Upper lobe of left lung (tissue), 6 donors: ENCODE measurements at regions not wholly inside any gene's neighbourhood (a gene's known extent, or its start where the extent isn't known, plus 50 kb on each side); places are given as distances from the start of the nearest gene placed in this dataset.

Experiments used
- ATAC-seq, 2 donors: fragments of 200-7000 bp; cut with Tn5 transposase; one replicate each; pipeline ENCODE4 v1.9.1; 2022; ENCODE audit warnings: mild to moderate bottlenecking in 2 of 2, moderate library complexity in 2 of 2; ENCODE audit not compliant: low FRiP score in 2 of 2
- DNase-seq, 2 donors: peaks; one replicate each; pipeline ENCODE4 v3.0.0-alpha.2; 2019 to 2020
- H3K27ac ChIP-seq, 4 donors: fragments of 200-600 bp; sonication (generic); one replicate each; pipeline ENCODE4 v1.5.1; 2016 to 2019
- H3K27me3 ChIP-seq, 4 donors: fragments of 200-600 bp; sonication (generic); one replicate each; pipeline ENCODE4 v1.5.1; 2017 to 2019
- H3K36me3 ChIP-seq, 4 donors: fragments of 200-600 bp; sonication (generic); one replicate each; pipeline ENCODE4 v1.5.1; 2016 to 2019
- H3K4me1 ChIP-seq, 4 donors: fragments of 200-600 bp; sonication (generic); one replicate each; pipeline ENCODE4 v1.5.1; 2018 to 2019
- H3K4me3 ChIP-seq, 4 donors: fragments of 200-600 bp; sonication (generic); one replicate each; pipeline ENCODE4 v1.5.1; 2017 to 2019; ENCODE audit warnings: mild to moderate bottlenecking in 2 of 4, moderate library complexity in 1 of 4
- H3K9me3 ChIP-seq, 4 donors: fragments of 200-600 bp; sonication (generic); one replicate each; pipeline ENCODE4 v1.5.1; 2018 to 2019
- CTCF ChIP-seq, 6 experiments: fragments of 450-650 bp in 4 of 6; fragments of 200-600 bp in 2 of 6; sonication (generic) in 2 of 6; IDR thresholded peaks; one replicate each; pipeline ENCODE4 v1.5.1; 2016 to 2019; ENCODE audit warnings: antibody characterized with exemption in 6 of 6
- EP300 ChIP-seq, 4 donors: sonication (generic); formaldehyde crosslinking; IDR thresholded peaks; one replicate each; pipeline ENCODE4 v1.5.1; 2017; ENCODE audit warnings: antibody characterized with exemption in 4 of 4, control low read depth in 2 of 4
- POLR2A ChIP-seq, 4 donors: fragments of 450-650 bp; IDR thresholded peaks; one replicate each; pipeline ENCODE4 v1.5.1; 2016 to 2017; ENCODE audit warnings: antibody characterized with exemption in 4 of 4, mild to moderate bottlenecking in 2 of 4
- POLR2AphosphoS5 ChIP-seq, 2 donors: sonication (generic); formaldehyde crosslinking; IDR thresholded peaks; one replicate each; pipeline ENCODE4 v1.5.1; 2017; ENCODE audit warnings: antibody characterized with exemption in 2 of 2
- WGBS, 2 donors: methylation state at CpG; one replicate each; pipeline ENCODE4 v1.1.5; 2017 to 2018; 5-methylcytosine and 5-hydroxymethylcytosine counted together
- donor health status: DM: no; HTN: no; CAD: no; lungs with moderate emphysema.
- donor health status: DM: no; HTN: yes; CAD: no; lungs with severe emphysema.

- no peaks in the 10 kb centered on the region for H3K4me1 ChIP-seq
- no peaks in the 10 kb centered on the region for H3K9me3 ChIP-seq
- no peak overlapping the region for H3K27ac ChIP-seq
- TF ChIP-seq POLR2A (IDR thresholded peaks at IDR 0.05) (no peak), POLR2AphosphoS5 (IDR thresholded peaks at IDR 0.05) (no peak), CTCF (IDR thresholded peaks at IDR 0.05) (no peak), EP300 (IDR thresholded peaks at IDR 0.05) (no peak)
- 70 to 81% methylated on average over 4 of the region's 4 CpGs for WGBS, 2 donors
- H3K27me3 ChIP-seq = no peaks in the 10 kb centered on the region
- ATAC-seq (no peak), DNase-seq (no peak)
- no peak overlapping the region for H3K4me3 ChIP-seq
- H3K36me3 ChIP-seq = no peaks in the 10 kb centered on the region
Measured at GRCh38 chr2:219918944-219919343, 291.5 kb downstream of the SLC4A3 start.

GRCh38 chr2:219919506-219919905 is 292.1 kb downstream of the SLC4A3 start:
- Histone ChIP-seq H3K4me3 (no peak overlapping the region), H3K4me1 (no peaks in the 10 kb centered on the region), H3K9me3 (no peaks in the 10 kb centered on the region), H3K27ac (no peak overlapping the region), H3K36me3 (no peaks in the 10 kb centered on the region), H3K27me3 (no peaks in the 10 kb centered on the region)
- ATAC-seq = peak in 1 of 2 donors; percentile 16
- WGBS, 2 donors = 91 to 93% methylated on average over 4 of the region's 4 CpGs
- DNase-seq = no peak
- no peak for TF ChIP-seq POLR2AphosphoS5 (IDR thresholded peaks at IDR 0.05)

- 70 to 79% methylated on average over 5 of the region's 5 CpGs for WGBS, 2 donors
- no peak for TF ChIP-seq CTCF (IDR thresholded peaks at IDR 0.05)
- TF ChIP-seq EP300 (IDR thresholded peaks at IDR 0.05) = no peak
- TF ChIP-seq POLR2AphosphoS5 (IDR thresholded peaks at IDR 0.05) = no peak
- no peak for TF ChIP-seq POLR2A (IDR thresholded peaks at IDR 0.05)
Measured at GRCh38 chr2:219929835-219930234, 302.4 kb downstream of the SLC4A3 start.

GRCh38 chr2:219939647-219940046 is 312.2 kb downstream of the SLC4A3 start:
- H3K4me3 ChIP-seq = no peak overlapping the region
- ATAC-seq (peak in 1 of 2 donors; percentile 30), DNase-seq (no peak)
- 93% methylated on average over 1 of the region's 1 CpG; no CpG with 5 or more reads in 1 of the 2 donors for WGBS, 2 donors
- no peaks in the 10 kb centered on the region for H3K9me3 ChIP-seq
- H3K27ac ChIP-seq = no peak overlapping the region
- TF ChIP-seq POLR2AphosphoS5 (IDR thresholded peaks at IDR 0.05) = no peak
- no peak for TF ChIP-seq CTCF (IDR thresholded peaks at IDR 0.05)
- no peak for TF ChIP-seq POLR2A (IDR thresholded peaks at IDR 0.05)
- H3K4me1 ChIP-seq = no peaks in the 10 kb centered on the region
- H3K36me3 ChIP-seq = no peaks in the 10 kb centered on the region
- H3K27me3 ChIP-seq = no peaks in the 10 kb centered on the region

More at GRCh38 chr2:219929835-219930234, 302.4 kb downstream of the SLC4A3 start:
- Histone ChIP-seq H3K27ac (no peak overlapping the region), H3K36me3 (no peaks in the 10 kb centered on the region), H3K9me3 (no peaks in the 10 kb centered on the region), H3K4me1 (no peaks in the 10 kb centered on the region), H3K4me3 (no peak overlapping the region), H3K27me3 (no peaks in the 10 kb centered on the region)
- DNase-seq (no peak), ATAC-seq (no peak)

- H3K4me1 ChIP-seq = no peaks in the 10 kb centered on the region
- no peaks in the 10 kb centered on the region for H3K36me3 ChIP-seq
- no peak for DNase-seq
- no peaks in the 10 kb centered on the region for H3K9me3 ChIP-seq
- no peaks in the 10 kb centered on the region for H3K27me3 ChIP-seq
- no peak for TF ChIP-seq EP300 (IDR thresholded peaks at IDR 0.05)
- no peak for TF ChIP-seq POLR2A (IDR thresholded peaks at IDR 0.05)
- no peak for TF ChIP-seq CTCF (IDR thresholded peaks at IDR 0.05)
- no peak for TF ChIP-seq POLR2AphosphoS5 (IDR thresholded peaks at IDR 0.05)
- no peak for ATAC-seq
- no peak overlapping the region for H3K4me3 ChIP-seq
- WGBS, 2 donors = 81 to 82% methylated on average over 4 of the region's 4 CpGs
- no peak overlapping the region for H3K27ac ChIP-seq
Measured at GRCh38 chr2:219944866-219945265, 317.4 kb downstream of the SLC4A3 start.
